NCI-H510A (cell line): ENCODE measurements at regions not wholly inside any gene's neighbourhood (a gene's known extent, or its start where the extent isn't known, plus 50 kb on each side); places are given as distances from the start of the nearest gene placed in this dataset.
"Not testable (repeated sequence)": the region's sequence is repeated elsewhere in the genome, so short reads cannot be mapped to it uniquely, and the experiment has no call there.

Experiments
- DNase-seq: peaks from one replicate; lab custom pipeline; 2025; lab: John Stamatoyannopoulos, UW

DNA sequence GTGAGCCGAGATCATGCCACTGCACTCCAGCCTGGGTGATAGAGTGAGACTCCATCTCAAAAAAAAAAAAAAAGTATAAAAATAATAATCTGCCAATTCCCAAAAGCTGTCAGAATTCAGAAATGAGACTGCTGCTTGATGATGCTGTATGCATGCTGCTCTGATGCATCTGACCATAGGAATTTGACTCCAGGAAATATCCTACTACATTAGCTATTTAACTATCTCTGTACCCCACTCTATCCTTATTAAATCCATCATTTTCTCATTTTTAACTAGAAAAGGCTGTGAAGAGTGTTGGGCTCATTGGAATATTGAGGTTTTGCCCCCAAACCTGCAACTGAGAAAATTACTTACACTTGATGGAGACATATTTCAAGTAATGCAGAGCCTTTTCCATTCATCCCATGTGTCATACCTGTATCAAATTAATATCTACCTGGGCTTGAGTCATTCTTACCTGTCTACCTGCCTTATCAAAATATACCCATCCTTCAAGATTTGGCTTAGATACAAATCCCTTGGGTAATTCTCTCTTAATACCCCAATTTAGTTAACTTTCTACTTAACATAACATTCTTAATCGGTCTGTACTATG lies 135.2 kb upstream of the PREP start:
- no peak for DNase-seq

DNA sequence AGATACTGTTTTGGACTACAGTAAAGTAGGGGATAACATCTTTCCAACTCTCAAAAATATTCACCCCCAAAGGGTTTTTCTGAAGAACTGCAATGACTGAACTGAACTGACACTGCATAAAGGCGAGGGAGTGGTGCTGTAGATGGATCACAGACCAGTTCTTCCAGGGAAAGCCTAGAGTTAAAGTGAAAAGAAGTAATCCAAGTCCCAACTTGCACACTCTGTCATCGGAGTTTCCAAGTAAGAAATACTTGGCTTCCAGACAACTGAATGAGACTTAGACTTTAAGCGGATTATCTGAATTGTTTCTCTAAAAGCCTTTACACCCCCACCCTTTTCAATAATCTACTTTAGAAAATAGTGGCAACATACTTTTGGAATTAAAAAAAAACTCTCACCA lies 134.1 kb upstream of the PREP start:
- DNase-seq = no peak

DNA sequence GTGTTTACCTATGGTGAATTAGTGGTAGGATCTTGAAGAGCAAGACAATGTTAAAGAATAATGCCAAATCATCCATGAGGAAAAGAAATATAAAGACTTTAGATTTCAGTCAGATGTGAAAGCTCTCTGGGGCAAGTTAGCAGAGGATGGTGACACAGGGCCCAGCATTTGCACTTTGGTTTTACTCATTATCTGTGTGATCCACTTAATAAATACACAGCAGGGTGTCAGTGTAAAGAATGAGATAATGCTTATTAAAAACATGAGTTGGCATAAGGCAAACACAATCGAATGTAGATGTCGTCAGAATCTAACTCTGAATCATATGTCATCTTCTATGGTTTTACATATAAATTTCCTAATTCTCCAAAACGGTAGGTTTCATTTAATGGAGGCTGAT lies 130.4 kb upstream of the PREP start:
- no peak for DNase-seq

GRCh38 chr6:105526225-105526872 lies 123.5 kb upstream of the PREP start:
- no peak for DNase-seq

GRCh38 chr6:105522626-105523322 lies 119.9 kb upstream of the PREP start:
- DNase-seq = no peak

DNA sequence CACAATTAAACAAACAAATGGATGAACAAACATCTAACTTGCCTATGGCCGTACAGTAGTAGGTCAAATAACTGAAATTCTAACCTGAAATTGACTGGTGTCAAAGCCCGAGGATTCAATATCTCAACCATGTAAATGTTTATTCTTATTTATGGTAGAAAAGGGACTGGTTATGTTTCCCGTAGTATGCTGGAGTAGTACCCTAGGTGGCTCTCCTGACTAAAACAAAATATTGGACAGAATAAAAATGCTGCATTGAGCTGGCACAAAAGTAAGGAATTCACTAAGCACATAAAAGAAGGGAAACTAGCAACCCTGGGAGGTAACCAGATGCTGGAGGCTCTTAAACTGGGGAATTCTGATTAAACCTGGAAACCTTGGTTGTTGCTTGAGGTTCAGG lies 117.1 kb upstream of the PREP start:
- no peak for DNase-seq

DNA sequence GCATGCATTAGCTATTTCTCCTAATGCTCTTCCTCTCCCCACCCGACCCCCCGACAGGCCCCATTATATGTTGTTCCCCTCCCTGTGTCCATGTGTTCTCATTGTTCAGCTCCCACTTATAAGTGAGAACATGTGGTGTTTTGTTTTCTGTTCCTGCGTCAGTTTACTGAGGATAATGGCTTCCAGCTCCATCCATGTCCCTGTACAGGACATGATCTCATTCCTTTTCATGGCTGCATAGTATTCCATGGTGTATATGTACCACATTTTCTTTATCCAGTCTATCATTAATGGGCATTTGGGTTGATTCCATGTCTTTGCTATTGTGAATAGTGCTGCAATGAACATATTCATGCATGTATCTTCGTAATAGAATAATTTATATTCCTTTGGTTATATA lies 116.1 kb upstream of the PREP start:
- not testable (repeated sequence) for DNase-seq

GRCh38 chr6:105515054-105515453 lies 112.2 kb upstream of the PREP start:
- DNase-seq = no peak

DNA sequence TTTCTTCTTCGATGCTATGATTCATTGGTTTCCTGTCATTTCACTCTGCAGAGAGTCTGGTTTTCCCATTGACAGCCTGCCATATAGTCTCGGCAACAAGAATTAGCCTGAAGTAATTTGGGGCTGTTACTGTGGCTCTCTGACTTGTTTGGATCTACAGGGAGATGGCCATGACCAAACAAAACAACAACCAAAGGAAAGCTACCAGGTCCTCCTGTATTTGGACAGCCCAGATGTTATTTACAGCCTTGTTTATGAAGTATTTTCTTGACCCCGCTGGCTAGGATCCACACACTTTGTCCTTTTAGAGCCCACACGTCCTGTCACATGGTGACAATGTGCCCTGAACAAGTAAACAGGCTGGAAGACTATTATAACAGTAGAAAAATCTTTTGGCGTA lies 111.4 kb upstream of the PREP start:
- DNase-seq = no peak

- DNase-seq = no peak
Measured at GRCh38 chr6:105511639-105512038, 108.8 kb upstream of the PREP start.

- DNase-seq = no peak
Measured at GRCh38 chr6:105510746-105511145, 107.9 kb upstream of the PREP start.

DNA sequence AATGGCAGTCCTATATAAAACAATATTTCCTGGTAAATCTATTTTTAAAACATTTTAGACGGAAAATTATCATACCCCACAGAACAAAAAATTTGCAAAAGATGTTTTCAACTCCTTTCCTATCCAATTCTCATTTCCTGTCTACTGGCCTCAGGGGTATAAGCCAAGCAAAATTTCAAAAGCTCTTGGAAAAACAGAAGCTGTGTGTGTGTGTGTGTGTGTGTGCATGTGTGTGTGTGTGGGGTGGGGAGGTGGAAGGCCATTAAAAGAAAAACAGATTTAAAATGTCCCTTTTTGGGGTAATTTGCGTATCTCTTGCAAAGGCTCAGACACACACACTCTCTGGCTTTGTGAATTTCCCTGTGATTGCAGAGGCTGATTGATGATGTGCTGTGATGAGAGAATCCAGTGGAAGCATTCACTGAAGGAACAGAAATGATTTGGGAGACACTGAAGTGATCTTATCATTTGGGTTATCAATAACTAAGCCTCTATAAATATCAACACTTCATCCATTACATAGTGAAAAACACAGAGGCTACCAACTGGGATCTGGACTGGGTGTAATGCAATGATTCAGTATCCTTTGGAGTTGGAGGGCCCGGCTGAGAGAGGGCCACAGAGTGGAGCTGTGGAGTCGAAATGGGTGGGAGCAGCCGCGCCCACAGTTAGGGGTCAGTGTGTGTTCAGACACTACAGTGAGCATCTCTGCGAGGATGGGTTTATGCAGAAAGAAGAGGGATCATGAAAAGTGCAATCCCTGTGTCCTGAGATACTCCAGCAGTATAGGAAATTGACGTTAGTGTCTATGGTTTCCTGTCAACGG lies 106.8 kb upstream of the PREP start:
- DNase-seq = no peak

GRCh38 chr6:105507811-105508210 lies 104.9 kb upstream of the PREP start:
- DNase-seq = no peak

DNA sequence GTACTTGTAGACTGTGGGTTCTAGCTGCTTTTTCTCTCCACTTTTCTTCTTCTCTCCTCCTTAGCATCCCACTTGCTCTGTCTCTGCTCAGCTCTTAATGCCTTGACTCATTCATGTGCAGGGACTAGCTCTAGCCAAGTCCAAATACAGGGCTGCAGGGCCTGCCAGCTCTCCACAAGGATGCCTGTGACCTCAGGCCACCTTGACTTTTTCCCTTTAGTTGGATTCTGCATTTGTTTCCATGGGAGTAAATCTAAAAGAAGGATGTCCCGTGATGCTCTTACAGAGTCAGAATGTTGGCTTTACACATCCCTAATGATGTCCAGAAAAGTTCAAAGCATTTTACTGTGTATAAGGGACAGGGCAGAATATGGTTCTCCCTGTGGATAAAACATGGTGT lies 101.8 kb upstream of the PREP start:
- DNase-seq = no peak

DNA sequence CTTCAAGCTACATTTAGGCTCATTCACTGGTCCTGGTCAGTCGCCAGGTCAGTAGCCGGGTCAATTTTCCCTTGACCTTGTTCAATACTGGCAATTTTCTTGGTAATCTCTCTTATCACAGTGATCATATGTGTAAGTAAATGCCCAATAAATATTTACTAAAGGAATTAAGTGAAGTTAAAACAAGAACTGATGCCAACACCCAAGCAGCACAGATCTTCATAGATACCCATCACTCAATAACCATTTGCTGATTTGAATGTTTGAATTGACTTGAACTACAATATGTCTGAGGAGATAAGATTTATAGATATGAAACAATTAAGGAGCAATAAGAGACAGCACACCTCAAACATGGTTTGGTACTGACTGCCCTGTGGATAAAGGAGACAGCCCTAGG lies 100.8 kb upstream of the PREP start:
- DNase-seq = no peak

GRCh38 chr6:105501826-105502344 lies 99.0 kb upstream of the PREP start:
- DNase-seq = no peak

DNA sequence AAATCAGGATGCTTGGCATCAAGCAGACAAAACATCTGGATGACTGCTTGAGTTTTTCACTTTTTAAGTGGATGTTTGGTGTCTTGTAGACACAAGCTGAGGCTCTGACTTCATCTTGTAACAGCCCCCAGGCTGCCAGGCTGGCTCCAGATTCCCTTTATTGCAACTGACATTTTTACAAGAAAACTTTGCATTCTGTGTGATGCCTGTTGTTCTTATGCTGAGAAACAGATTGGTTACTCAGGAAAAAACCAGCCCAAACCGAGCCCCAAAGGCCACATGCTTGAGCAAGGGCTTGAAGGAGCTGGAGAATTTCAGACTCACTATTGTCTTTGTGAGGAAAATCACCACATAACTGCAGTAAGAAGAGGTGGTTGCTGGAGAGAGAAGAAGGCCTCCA lies 98.4 kb upstream of the PREP start:
- no peak for DNase-seq

GRCh38 chr6:105500693-105501092 lies 97.8 kb upstream of the PREP start:
- no peak for DNase-seq

DNA sequence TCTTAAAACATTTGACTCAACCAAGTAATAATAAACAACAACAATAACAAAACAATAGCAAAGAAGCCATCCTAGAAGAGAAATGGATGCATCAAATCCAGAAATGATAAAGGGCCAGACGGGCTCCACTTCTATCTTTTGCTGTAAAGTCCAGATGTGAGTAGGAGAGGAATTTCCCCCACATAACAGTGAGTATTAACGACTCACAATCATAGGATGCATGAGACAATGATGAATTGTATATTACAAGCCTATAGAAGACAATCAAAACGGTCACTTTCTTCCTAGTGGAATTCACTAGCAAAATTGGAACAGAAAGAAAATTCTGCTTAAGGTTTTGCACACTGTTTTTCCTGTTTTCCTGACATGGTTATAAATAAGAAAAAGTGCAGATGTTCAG lies 97.0 kb upstream of the PREP start:
- DNase-seq = no peak

DNA sequence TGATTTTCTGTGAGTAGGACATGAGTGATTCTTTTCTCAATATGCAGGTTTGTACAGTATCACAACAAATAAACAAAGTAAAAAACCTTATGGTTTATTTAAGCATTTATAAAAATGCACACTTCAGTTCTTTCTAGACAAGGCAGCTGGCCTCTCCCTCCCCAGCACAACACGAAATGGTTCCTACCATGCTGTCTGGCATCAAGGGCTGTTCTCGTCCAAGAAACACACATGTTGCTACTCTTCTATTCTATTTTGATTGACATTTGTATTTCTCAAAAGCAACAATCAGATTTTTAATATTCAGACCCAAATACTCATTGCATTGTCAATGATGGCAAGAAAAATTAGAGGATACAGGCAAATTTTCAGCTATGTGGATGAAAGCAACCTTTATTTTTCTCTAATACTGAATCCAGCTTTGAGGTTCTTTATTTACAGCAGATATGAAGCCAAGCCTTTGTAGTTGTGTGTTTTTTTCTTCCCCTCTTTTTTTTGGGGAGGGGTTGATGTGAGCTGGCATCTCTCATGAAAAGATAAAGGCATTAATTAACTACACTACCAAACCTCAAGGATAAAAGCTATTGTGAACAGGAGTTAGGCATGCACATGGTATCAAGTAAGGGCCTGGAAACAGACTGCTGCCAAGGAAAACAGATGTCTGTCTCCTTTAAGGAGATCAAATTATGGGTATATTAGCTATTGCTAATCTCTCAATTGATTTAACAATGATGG lies 96.4 kb upstream of the PREP start:
- no peak for DNase-seq

GRCh38 chr6:105497549-105497948 lies 94.7 kb upstream of the PREP start:
- DNase-seq = no peak

DNA sequence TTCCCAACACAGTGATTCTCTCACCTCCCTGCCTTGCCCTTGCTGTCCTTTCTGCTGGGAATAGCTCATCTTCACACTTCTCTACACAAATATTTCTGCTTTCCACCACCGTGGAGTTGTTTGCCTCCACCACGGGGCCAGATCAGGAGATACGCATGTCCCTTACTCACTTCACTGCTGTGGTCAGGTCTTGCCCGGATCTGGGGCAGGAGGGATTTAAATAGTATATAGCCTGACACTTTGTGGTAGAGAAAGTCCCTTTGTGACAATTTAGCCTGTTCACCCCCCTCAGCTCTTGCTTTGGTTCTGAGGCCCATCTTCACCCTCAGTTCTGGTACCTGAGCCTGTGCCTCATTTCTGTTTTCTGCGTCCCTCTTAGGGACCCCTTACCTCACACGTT lies 92.6 kb upstream of the PREP start:
- no peak for DNase-seq
